HG03175 (cell line): ENCODE measurements at regions not wholly inside any gene's neighbourhood (a gene's known extent, or its start where the extent isn't known, plus 50 kb on each side); places are given as distances from the start of the nearest gene placed in this dataset.
"Not testable (repeated sequence)": the region's sequence is repeated elsewhere in the genome, so short reads cannot be mapped to it uniquely, and the experiment has no call there.

ENCODE experiments used
- ATAC-seq: cut with Tn5 transposase; IDR thresholded peaks from one replicate; pipeline ENCODE4 v1.9.1; 2021; ENCODE audit warnings: mild to moderate bottlenecking, moderate library complexity; ENCODE audit not compliant: unreplicated experiment

GRCh38 chr1:189538271-189538670, 939.4 kb downstream of the BRINP3 start:
- ATAC-seq = no peak

DNA sequence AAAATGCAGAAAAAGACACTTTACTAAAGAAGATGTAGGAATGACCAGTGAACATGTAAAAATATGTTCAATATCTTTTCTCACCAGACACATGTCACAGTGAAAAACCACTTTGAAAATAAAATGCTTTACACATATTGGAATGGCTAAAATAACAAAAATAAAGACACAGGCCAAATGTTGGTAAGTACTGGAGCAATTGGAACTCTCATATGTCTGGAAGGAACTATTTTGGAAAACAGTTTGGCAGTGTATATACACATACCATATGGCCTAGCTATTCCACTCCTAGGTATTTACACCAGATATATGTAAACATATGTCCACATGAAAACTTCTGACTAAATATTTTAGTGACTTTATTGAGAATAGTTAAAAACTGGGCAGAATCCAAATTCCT, 927.2 kb downstream of the BRINP3 start:
- ATAC-seq = no peak

DNA sequence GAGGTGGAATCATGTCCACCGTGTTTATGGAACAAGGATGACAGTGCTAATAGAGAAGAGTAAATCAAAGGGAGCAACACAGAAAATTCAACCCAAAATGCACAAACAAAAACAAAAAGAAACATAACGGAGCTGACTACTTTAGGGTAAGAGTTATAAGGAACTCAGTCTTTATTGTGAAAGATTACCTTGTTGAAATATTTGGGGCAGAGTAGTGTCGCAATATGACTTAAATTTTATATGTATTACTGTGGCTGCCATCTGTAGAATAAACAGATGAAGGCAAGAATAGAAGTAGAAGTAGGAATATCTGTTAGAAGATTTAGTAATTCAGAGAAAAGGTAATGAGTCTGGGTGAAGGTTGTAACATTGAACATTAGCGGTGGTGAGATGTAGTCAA, 913.9 kb downstream of the BRINP3 start:
- ATAC-seq = no peak

DNA sequence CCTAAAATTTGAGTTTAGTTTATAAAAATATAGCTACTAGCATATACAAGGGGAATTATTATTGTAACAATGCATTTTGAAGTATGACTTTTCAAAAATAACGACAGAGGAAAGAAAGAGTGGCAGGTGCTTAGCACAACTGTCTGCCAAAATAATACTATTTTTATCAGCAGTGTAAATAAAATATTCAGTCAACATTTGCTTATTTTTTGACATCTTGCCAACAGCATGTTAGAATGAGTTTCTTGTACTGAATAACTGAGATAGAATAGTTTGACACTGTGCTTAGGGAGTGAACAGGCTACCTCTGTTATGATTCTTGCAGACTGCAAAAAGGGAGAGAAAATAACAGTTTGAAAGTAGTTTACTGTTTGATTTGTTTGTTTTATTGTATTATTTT, 909.8 kb downstream of the BRINP3 start:
- ATAC-seq = no peak

- no peak for ATAC-seq
Measured at GRCh38 chr1:189596197-189596596, 881.5 kb downstream of the BRINP3 start.

- ATAC-seq = no peak
Measured at GRCh38 chr1:189597083-189597482, 880.6 kb downstream of the BRINP3 start.

GRCh38 chr1:189605226-189605625, 872.4 kb downstream of the BRINP3 start:
- ATAC-seq = no peak

DNA sequence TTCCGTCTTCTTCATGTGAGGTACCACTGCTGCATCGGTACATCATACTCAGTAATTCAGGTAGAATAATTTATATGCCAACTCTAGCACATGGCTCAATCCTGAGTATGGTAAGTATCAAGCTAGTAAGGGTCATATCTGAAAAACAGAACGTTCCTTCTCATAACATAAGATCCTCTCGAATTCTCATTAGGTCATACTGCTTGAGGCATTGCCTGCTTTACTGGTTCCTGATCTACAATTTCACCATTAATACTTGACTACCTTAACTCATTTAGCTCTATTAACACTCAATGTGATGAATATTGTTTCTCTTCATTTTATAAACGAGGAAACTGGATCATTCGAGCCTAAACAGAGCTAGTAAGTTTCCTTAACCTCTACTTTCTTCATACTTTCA, 871.6 kb downstream of the BRINP3 start:
- no peak for ATAC-seq

GRCh38 chr1:189606795-189607476, 870.7 kb downstream of the BRINP3 start:
- ATAC-seq = no peak

DNA sequence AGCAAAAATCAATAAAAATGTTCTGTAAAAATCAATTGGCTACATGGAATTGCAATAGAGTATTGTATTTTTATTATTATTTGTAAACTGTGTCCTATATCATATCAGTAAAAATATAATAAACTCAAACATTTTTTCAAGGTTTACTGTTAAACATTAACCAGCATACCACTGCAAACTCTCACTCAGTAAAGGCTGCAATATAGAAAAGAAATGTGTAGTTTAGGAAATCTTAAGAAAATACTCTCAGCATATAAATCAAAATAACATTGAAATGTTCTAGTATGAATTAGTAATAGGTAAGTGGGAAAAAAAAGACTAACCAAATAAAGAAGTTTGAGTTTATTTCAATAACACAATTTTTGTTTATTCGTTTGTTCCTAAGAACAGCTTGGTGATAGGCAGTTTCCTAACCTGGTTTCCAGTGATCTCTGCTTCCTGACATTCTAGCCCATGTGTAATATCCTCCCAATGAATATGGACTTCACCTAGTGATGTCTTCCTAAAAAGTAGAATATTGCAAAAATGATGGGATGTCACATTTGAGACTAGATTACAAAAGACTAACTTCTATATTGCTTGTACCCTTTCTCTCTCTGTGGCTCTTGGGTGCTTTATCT, 870.1 kb downstream of the BRINP3 start:
- no peak for ATAC-seq

- ATAC-seq = no peak
Measured at GRCh38 chr1:189609167-189609566, 868.5 kb downstream of the BRINP3 start.

- no peak for ATAC-seq
Measured at GRCh38 chr1:189616893-189617292, 860.8 kb downstream of the BRINP3 start.

DNA sequence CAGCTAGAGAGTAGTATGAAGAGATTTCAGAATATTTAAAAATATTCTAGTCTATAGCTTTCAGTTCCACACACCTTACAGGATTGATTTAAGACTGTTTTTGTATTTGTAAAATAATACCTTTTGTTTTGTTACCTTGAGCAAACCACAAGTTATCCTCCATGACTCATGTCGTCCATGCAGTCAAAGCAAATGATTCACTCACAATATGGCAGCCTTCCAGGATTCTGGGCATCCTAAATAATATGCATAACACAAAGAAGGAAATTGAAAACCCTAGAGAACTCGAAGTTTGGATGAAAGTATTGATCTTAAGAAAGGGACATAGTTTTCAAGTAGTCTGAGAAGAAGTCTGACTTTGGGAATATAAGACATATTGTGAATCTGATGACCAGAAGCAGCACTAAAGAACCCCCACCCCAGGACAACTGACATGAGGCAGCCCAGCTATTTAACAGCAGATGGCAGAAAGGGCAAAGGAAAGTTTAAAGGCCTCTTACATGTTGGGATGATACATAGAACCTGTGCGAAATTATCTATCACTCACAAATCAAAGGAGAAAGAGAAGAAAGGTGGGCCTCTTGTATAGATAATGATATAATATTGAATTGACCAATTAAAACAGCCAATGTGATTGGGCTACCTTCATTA, 857.9 kb downstream of the BRINP3 start:
- ATAC-seq = no peak

GRCh38 chr1:189620471-189620870, 857.2 kb downstream of the BRINP3 start:
- ATAC-seq = no peak

DNA sequence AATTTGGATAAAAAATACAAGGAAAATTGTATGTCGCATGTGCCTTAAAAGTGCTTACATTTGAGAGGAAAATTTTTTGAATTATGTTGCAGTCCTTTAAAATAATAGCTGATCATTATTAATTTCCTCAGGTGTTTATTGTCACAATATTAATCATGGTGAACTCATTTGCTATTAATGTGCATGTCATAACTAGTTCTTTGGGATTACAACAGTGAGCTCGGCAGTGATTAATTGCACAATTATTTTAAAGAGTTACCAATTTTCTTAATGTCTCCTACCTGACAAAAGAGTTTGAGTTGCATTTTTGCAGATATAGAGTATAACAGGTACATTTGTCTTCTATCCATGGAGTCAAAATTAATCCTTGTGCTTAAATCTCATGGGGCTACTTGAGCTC, 854.3 kb downstream of the BRINP3 start:
- no peak for ATAC-seq

DNA sequence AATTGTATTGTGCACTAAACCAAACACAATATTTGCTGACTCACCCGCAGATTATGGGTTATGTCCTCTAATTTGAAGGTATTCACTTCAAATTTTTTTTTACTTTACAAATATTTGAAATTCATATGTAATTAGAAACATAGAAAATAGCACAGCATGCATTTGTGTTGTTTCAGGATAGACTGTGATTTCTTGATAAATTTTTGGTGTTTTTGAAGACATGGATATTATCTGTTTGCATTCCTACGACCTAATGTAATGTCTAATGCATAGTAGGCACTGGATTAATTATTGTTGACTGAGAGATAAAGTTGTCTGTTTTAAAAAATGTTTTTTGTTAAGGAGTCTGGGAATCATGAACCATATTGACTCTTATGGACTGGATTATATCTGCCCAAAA, 850.2 kb downstream of the BRINP3 start:
- ATAC-seq = no peak

GRCh38 chr1:189628857-189629256, 848.8 kb downstream of the BRINP3 start:
- ATAC-seq = no peak

DNA sequence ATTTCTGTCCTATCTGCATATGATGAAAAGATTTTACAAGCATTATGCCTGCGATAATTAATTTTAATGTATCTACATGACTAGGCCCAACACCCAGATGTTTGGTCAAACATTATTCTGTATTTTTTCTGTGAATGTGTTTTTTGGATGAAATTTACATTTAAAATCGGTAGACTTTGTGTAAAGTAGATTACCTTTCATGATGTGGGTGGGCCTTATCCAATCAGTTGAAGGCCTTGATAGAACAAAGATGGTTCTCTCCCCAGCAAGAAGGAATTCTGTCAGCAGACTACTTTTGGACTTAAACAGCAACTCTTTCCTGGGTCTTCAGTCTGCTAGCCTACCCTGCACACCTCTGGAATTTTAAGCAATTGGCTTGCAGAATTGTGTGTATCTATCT, 844.0 kb downstream of the BRINP3 start:
- no peak for ATAC-seq

DNA sequence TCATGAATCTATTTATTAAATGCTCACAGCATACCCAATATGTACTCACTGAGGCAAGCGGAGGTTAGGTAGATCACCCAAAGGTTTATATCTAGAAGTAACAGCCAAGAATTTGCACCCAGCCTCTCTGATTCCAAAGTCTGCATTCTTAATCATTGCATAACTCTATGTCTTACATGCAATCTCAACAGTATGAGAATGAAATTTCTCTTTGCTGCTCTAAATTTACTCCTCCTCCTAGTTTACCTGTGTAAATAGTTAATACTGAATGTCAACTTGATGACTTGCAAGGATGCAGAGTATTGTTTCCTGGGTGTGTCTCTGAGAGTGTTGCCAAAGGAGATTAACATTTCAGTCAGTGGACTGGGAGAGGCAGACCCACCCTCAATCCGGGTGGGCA, 840.6 kb downstream of the BRINP3 start:
- no peak for ATAC-seq

DNA sequence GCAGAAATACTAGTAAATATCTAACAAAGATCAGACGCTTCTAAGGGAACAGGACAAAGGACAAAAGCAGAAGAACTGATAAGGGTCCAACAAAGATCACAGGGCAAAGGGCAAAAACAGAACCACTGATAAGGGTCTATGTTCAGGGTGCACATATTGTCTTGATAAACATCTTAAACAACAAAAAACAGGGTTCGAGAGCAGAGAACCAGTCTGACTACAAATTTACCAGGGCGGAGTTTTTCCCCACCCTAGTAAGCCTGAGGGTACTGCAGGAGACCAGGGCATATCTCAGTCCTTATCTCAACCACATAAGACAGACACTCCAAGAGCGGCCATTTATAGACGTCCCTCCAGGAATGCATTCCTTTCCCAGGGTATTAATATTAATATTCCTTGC, 833.5 kb downstream of the BRINP3 start:
- not testable (repeated sequence) for ATAC-seq

DNA sequence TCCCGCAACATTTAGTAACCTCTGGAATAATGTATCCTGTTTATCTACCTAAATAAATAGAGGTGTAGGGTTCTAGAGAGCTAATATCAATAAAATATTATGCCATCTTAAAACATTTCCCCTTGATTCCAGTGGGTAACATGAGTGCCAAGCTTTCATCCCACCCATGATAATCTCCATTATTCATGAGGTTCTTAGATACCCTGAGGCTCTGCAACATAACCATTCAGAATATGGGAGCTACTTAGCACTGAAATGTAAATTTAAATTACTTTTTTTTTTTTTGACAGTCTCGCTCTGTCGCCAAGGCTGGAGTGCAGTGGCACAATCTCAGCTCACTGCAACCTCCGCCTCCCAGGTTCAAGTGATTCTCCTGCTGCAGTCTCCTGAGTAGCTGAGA, 832.7 kb downstream of the BRINP3 start:
- ATAC-seq = no peak

DNA sequence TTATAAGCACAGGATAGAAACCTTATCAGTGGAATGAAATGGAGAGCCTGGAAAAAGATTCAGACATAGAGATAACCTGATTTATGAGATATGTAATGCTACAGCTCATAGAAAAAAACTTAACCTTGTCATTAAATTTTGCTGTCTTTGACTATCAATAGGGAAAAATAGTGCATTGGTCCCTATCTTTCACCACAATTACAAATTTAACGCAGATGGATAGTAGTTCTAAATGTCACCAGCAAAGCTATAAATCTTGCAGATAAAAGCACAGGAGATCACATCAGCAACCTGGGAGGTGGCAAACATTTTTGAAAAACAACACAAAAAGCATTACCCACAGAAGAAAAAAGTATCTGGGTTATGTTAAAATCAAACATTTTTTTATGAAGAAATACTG, 831.6 kb downstream of the BRINP3 start:
- no peak for ATAC-seq
